ENCODE measurements at regions not wholly inside any gene's neighbourhood (a gene's known extent, or its start where the extent isn't known, plus 50 kb on each side); places are given as distances from the start of the nearest gene placed in this dataset.
"Not testable (repeated sequence)": the region's sequence is repeated elsewhere in the genome, so short reads cannot be mapped to it uniquely, and the experiment has no call there.

GRCh38 chr13:88717946-88718345, 1046.8 kb downstream of the SLITRK5 start:
- DNase-seq (ENCODE audit: low read depth): no peak

DNA sequence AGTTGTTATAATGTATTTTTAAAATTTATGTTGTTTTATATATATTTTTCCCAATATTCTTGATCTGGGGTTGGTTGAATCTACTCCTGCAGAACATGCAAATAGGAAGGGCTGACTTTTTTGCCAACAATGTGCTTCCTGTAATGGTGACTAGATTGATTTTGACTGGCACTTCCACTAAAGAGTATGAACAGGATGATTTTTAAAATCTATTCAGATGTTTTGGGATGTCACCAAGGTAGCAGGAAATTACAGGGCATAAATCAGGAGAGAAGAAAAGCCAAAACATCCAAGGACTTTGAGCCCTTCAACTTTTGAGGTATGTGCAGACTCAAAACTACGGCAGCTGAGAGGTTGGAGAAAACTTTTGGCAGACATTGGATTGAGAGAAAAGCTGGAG, 1047.6 kb downstream of the SLITRK5 start:
- no peak for DNase-seq (ENCODE audit: low read depth)

GRCh38 chr13:88726075-88726474, 1054.9 kb downstream of the SLITRK5 start:
- DNase-seq (ENCODE audit: low read depth): no peak

DNA sequence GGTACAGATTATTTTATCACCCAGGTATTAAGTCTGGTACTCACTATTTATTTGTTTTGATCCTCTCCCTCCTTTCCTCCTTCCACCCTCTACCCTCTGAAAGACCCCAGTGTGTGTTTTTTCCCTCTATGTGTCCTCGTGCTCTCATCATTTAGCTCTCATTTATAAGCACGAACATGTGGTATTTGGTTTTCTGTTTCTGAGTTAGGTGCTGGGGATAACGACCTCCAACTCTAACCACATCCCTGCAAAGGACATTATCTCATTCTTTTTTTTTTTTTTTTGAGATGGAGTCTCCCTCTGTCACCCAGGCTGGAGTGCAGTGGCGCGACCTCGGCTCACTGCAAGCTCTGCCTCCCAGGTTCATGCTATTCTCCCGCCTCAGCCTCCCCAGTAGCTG, 1056.1 kb downstream of the SLITRK5 start:
- DNase-seq (ENCODE audit: low read depth): not testable (repeated sequence)

DNA sequence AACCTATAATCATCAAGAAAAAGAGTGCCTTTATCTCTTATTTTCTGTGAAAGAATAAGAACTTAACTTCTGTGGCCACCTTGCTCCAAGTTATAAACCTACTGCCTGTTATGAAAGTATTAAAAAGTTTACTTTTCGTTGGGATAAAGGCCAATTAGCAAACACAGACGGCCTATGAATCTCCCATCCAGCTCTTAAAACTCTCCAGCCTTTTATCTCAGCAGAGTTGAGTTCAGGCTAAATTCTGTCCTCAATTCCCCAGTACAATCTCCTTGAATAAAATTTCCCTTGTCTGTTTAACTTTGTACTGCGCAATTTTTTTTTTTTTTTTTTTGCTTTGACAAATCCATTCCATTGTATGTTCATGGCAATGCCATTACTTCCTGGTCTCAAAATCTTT, 1058.4 kb downstream of the SLITRK5 start:
- DNase-seq (ENCODE audit: low read depth): no peak

- no peak for DNase-seq (ENCODE audit: low read depth)
These were observed 1064.9 kb downstream of the SLITRK5 start for GRCh38 chr13:88736026-88736425.

- no peak for DNase-seq (ENCODE audit: low read depth)
These were observed 1068.0 kb downstream of the SLITRK5 start for GRCh38 chr13:88739195-88739594.

GRCh38 chr13:88744289-88744688, 1073.1 kb downstream of the SLITRK5 start:
- no peak for DNase-seq (ENCODE audit: low read depth)

GRCh38 chr13:88745011-88745410, 1073.8 kb downstream of the SLITRK5 start:
- DNase-seq (ENCODE audit: low read depth): no peak

GRCh38 chr13:88752041-88752440, 1080.9 kb downstream of the SLITRK5 start:
- no peak for DNase-seq (ENCODE audit: low read depth)

DNA sequence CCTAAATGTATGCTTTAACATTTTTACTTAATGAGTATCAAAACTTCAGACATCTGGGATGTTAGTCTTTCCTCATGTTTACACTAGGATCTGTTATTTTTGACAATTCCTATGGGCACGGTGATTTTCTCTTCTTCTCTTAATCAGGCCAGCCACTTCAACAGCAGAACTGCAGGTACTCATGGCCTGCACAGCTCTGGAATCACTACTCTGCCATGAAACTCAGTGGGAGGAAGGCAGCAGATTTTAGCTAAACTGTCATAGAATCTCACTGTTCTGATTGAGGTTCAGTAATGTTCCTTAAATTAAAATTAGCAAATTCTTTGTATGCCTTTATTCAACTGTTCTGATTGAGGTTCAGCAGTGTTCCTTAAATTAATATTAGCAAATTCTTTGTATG, 1083.0 kb downstream of the SLITRK5 start:
- DNase-seq (ENCODE audit: low read depth): no peak

DNA sequence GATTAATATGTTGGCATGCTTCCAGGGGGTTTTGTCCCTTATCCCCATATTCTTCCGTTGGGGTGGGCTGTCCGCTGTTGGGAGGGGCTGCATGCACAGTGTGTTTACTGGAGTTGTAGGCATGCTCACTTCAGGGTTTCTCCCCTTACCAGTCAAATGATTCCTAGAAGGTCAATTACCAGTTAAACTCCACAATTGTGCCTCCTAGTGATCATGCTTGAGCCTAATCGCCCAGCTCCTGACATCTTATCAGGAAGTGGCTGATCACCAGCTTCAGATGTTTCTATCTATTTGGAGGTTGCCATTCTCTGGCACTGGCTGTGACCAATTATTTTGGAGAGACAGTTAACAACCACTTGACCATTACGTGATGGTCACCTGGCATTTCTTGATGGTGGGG, 1090.0 kb downstream of the SLITRK5 start:
- no peak for DNase-seq (ENCODE audit: low read depth)

DNA sequence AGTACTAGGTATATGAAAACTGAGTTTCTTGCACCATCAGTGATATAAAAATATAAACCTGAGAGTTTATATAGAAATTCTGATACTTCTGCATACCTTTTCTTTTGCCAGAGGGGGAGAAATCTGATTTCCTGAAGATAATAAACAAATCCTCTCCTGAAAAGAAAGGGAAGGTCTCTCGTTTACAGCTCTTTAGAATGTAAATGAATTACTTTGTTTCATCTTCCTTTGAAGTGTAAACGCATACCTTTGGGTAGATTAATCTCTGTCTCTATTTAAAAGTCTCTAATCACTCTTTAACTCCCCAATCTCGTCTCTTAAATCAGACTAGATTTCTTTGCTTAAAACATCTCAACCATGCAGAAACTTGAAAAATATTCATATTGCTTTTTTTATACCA, 1092.9 kb downstream of the SLITRK5 start:
- no peak for DNase-seq (ENCODE audit: low read depth)

GRCh38 chr13:88800505-88800904, 1129.3 kb downstream of the SLITRK5 start:
- DNase-seq (ENCODE audit: low read depth): no peak

GRCh38 chr13:88801361-88801760, 1130.2 kb downstream of the SLITRK5 start:
- no peak for DNase-seq (ENCODE audit: low read depth)

GRCh38 chr13:88802886-88803285, 1131.7 kb downstream of the SLITRK5 start:
- peak; percentile 45 for DNase-seq (ENCODE audit: low read depth)

DNA sequence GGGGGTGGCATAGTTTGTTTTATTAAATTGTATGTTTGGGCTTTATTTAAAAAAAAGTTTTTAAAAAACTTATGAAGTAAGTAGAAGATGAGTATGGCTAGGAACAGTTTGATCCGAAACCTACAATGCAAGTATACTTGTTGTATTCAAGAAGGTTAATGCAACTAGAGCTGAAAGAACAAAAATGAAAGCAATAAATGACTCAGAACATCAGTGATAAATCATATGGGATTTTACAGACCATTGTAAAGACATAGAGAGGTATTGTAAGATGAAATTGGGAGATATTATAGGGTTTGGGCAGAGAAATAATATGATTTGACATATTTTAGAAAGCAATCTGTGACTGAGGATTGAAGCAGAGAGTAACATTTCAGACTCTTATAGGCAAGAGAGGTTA, 1135.3 kb downstream of the SLITRK5 start:
- no peak for DNase-seq (ENCODE audit: low read depth)

DNA sequence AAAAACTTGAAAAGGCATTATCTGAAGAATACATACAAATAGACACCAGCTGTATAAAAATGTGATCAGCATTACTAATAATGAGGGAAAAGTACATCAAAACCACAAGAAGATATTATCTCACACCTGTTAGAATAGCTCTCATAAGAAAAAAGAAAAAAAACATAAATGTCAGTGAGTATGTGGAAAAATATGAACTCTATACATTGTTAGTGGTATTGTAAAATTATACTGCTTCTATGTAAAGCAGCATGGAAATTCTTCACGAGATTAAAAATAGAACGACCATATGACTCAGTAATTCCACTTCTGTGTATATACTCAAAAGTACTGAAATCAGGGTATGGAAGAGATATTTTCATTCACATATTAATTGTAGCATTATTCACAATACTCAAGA, 1146.4 kb downstream of the SLITRK5 start:
- DNase-seq (ENCODE audit: low read depth): no peak

DNA sequence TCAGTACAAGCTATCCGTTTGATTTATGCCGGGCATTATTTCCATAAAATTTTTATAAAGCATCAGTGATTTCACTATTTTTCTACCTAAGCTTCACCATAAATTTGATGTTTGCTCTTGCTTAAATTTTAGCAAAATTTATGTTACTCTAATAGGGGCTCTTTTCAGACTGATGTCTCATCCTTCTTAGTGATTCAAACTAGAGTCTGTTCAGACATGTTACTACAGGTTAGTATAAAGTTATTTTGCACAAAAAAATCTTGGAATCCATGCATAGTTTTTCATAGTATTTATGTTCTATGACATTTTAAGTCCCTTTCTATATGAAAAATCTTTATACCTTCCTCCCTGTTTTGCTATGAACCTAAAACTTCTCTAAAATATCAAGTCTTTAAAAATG, 1151.9 kb downstream of the SLITRK5 start:
- DNase-seq (ENCODE audit: low read depth): no peak

- no peak for DNase-seq (ENCODE audit: low read depth)
These were observed 1153.0 kb downstream of the SLITRK5 start for GRCh38 chr13:88824218-88824617.

DNA sequence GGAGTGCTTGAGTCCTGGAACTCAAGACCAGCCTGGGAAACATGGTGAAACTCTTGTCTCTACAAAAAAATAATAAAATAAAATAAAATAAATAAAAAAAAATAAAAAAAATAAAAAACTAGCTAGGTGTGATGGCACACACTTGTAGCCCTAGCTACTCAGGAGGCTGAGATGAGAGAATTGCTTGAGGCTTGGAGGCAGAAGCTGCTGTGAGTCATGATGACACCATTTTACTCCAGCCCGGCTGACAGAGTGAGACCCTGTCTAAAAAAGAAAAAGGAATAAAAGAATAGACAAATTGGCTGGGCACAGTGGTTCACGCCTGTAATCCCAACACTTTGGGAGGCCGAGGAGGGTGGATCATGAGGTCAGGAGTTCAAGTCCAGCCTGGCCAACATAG, 1168.9 kb downstream of the SLITRK5 start:
- DNase-seq (ENCODE audit: low read depth): no peak

DNA sequence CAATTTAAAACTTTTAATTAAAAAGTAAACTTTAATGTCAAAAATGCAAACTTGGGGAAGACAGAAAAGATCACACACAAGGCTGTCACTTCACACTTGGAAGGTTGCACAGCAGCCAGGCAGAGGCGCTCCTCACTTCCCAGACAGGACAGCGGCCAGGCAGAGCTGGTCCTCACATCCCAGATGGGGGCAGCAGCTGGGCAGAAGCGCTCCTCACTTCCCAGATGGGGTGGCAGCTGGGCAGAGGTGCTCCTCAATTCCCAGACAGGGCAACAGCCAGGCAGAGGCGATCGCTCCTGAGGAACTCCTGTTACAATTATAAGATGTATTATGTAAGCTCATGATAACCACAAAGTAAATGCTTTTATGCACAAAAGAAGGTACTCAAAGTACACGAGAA, 1181.1 kb downstream of the SLITRK5 start:
- not testable (repeated sequence) for DNase-seq (ENCODE audit: low read depth)

DNA sequence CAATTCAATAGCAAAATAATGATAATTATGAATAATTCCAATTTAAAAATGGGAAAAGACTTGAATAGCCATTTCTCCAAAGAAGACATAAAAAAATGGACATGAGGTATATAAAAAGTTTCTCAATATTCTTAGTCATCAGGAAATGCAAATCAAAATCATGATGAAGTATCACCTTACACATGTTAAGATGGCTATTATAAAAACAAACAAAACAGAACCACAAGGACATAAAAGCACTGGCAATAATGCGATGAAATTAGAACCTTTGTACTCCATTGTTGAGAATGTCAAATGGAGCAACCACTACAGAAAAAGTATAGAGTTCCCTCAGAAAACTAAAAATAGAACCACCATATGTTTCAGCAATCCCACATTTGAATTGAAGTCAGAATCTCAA, 1186.1 kb downstream of the SLITRK5 start:
- no peak for DNase-seq (ENCODE audit: low read depth)

DNA sequence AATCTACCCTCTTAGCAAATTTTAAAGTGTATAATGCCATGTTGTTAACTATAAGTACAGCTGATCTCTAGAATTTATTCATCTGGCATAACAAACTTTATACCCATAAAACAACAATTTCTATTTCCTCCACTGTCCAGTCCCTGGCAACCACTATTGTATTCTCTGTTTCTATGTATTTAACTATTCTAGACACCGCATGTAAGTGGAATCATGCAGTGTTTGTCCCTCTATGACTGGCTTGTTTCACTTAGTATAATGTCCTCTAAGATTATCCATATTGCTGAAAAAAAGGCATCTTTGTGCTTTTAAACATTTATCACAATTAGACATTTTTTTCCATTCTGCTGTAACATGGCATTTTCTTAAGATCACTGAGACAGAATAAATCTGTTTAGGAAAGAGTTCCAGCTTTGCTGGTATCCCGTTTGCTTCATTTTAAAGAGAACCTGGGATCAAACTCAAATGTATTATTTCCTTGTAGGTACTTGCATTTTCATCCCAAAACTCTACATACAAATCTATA, 1191.0 kb downstream of the SLITRK5 start:
- DNase-seq (ENCODE audit: low read depth): no peak

DNA sequence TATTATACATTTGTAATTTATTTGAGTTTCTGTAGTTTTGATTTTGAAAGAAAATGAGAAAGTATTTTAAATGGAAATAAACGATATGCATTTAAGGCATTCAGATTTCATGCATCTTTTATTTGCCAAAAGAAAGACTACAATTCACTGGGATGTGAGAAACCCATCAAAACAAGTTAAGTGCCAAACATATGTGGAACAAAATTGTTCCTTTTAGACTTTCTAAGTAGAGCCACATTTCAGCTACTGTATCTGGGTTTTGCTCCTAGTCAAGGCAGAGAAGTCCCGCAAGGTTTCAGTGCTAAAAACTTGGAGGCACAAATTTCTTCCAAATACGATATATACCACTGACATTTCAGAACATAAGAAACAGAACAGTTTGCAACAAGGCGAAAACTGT, 1191.9 kb downstream of the SLITRK5 start:
- DNase-seq (ENCODE audit: low read depth): no peak
